Fibroblast of lung (primary cell): ENCODE measurements at regions not wholly inside any gene's neighbourhood (a gene's known extent, or its start where the extent isn't known, plus 50 kb on each side); places are given as distances from the start of the nearest gene placed in this dataset.

ENCODE experiments used
- CTCF ChIP-seq, 2 donors: IDR thresholded peaks in 1 of 2; conservative IDR thresholded peaks in 1 of 2; 1 replicate in 1 of 2; 2 replicates in 1 of 2; pipeline ENCODE4 v1.5.1; 2011 to 2012; ENCODE audit warnings: low read length in 2 of 2, control low read depth in 1 of 2, inconsistent platforms in 1 of 2, low read depth in 1 of 2, mild to moderate bottlenecking in 1 of 2
- EZH2 ChIP-seq: IDR thresholded peaks from 2 replicates; pipeline ENCODE4 v1.5.1; 2012; ENCODE audit warnings: low read length, control low read depth, mild to moderate bottlenecking; ENCODE audit errors: missing control alignments

DNA sequence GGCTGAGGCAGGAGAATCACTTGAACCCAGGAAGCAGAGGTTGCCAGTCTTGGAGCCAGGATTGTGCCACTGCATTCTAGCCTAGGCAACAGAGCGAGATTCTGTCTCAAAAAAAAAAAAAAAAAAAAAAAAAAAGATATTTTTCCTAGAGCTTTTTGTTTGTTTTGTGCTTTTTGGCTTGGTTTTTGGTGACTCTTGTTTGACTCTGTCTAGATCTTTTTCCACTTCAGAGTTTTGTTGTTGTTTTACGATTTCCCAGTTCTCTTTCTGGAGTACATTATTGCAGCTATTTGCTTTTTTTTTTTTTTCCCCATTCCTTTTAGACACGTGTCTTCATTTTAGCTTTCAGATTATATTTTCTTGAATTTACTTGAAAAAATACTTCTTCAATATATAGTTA lies 67.0 kb upstream of the AKAP12 start:
- TF ChIP-seq CTCF (conservative IDR thresholded peaks at IDR 0.05 in 1 of 2, IDR thresholded peaks at IDR 0.05 in 1 of 2; ENCODE audit: low read depth in 1 of 2, low read length in 2 of 2) (no peak), EZH2 (no peak)
